K562 (cell line): ENCODE measurements at regions not wholly inside any gene's neighbourhood (a gene's known extent, or its start where the extent isn't known, plus 50 kb on each side); places are given as distances from the start of the nearest gene placed in this dataset.

Experiments
- ATAC-seq: fragments of 200-7000 bp; cut with Tn5 transposase; 3 replicates; pipeline ENCODE4 v1.9.1; 2020; ENCODE audit warnings: moderate library complexity
- BruUV-seq: library from RNA; stranded (reverse); fragments of 400-500 nt; replicated peaks from 2 replicates; lab custom pipeline; 2021; lab: Mats Ljungman, UMichigan
- CTCF ChIA-PET: fragments of 300-600 bp; formaldehyde crosslinking; extraction: SDS; loops from one replicate; lab custom pipeline; 2021; ENCODE audit warnings: low intra/inter-chr PET ratio; lab: Yijun Ruan, JAX
- POLR2A ChIA-PET: fragments of 300-600, 350-650 bp; sonication (Branson Sonifier 250); formaldehyde crosslinking; extraction: SDS; loops from one replicate; lab custom pipeline; 2021; ENCODE audit warnings: antibody characterized with exemption, inconsistent platforms; lab: Yijun Ruan, JAX
- DNase-seq, 4 experiments: peaks; one replicate each; pipeline versions ENCODE4 v3.0.0 to v3.0.0-alpha.2; 2011 to 2018; ENCODE audit warnings: low spot score in 3 of 4, mixed read lengths in 3 of 4; ENCODE audit errors: extremely low read depth in 1 of 4
- FAIRE-seq: peaks from 2 replicates; lab custom pipeline; 2011; peaks lifted over from hg19 to GRCh38; lab: Jason Lieb, UNC
- H2AFZ ChIP-seq: 2 replicates; pipeline ENCODE4 v1.6.0; 2011; ENCODE audit warnings: low read depth, low read length, control low read depth, inconsistent platforms
- H3K27ac ChIP-seq: fragments of 200-600 bp; 3 replicates; pipeline ENCODE4 v1.8.0; 2011; ENCODE audit warnings: low read depth, mild to moderate bottlenecking, control low read depth, inconsistent platforms, low read length, moderate library complexity, mixed read lengths; ENCODE audit errors: extremely low read depth
- H3K27me3 ChIP-seq, 2 experiments: fragments of 300-600 bp in 1 of 2; 2 replicates in 1 of 2; 3 replicates in 1 of 2; pipeline versions ENCODE4 v1.6.0 to v1.8.0; 2011; ENCODE audit warnings: inconsistent platforms in 2 of 2, low read length in 2 of 2, mild to moderate bottlenecking in 1 of 2, mixed read lengths in 1 of 2, moderate library complexity in 1 of 2; ENCODE audit not compliant: control insufficient read depth in 2 of 2, insufficient read depth in 2 of 2
- H3K36me3 ChIP-seq: fragments of 300-600 bp; 3 replicates; pipeline ENCODE4 v1.8.0; 2011; ENCODE audit warnings: mild to moderate bottlenecking, low read length, inconsistent platforms; ENCODE audit not compliant: control insufficient read depth, insufficient read depth
- H3K4me1 ChIP-seq, 2 experiments: fragments of 200-600 bp in 1 of 2; replicated peaks in 1 of 2; 2 replicates in 1 of 2; 3 replicates in 1 of 2; pipeline versions ENCODE4 v1.5.1 to v1.8.0; 2011; ENCODE audit warnings: inconsistent platforms in 2 of 2, low read length in 2 of 2, mild to moderate bottlenecking in 1 of 2, mixed read lengths in 1 of 2, moderate library complexity in 1 of 2; ENCODE audit not compliant: control insufficient read depth in 2 of 2, insufficient read depth in 2 of 2
- H3K4me2 ChIP-seq: 2 replicates; pipeline ENCODE4 v1.6.1; 2011; ENCODE audit warnings: low read length, control low read depth, inconsistent platforms, mixed read lengths; ENCODE audit not compliant: insufficient read depth
- H3K4me3 ChIP-seq: fragments of 200-600 bp; sonication (generic), shearing (Covaris generic); 2 replicates; pipeline ENCODE4 v1.5.1; 2016; ENCODE audit warnings: control low read depth, inconsistent platforms
- H3K79me2 ChIP-seq: fragments of 200-600 bp; 3 replicates; pipeline ENCODE4 v1.8.0; 2011; ENCODE audit warnings: low read length, inconsistent platforms; ENCODE audit not compliant: control insufficient read depth, insufficient read depth
- H3K9ac ChIP-seq, 2 experiments: 2 replicates each; pipeline versions ENCODE4 v1.6.0 to v1.6.1; 2011; ENCODE audit warnings: low read depth in 2 of 2, low read length in 2 of 2, control low read depth in 1 of 2, inconsistent platforms in 1 of 2, mild to moderate bottlenecking in 1 of 2, mixed read lengths in 1 of 2; ENCODE audit not compliant: insufficient read depth in 1 of 2
- H3K9me1 ChIP-seq: one replicate; pipeline ENCODE4 v1.6.0; 2011; ENCODE audit warnings: inconsistent platforms, mild to moderate bottlenecking, low read length, moderate library complexity; ENCODE audit not compliant: control insufficient read depth, insufficient read depth
- H3K9me3 ChIP-seq: replicated peaks from 2 replicates; pipeline ENCODE4 v1.5.1; 2011; ENCODE audit warnings: low read depth, low read length, inconsistent platforms; ENCODE audit not compliant: control insufficient read depth, insufficient read depth
- H4K20me1 ChIP-seq: replicated peaks from 2 replicates; pipeline ENCODE4 v1.6.1; 2011; ENCODE audit warnings: low read length, inconsistent platforms, mixed read lengths; ENCODE audit not compliant: control insufficient read depth, insufficient read depth
- ASH1L ChIP-seq: fragments of 450-650 bp; IDR thresholded peaks from 2 replicates; pipeline ENCODE4 v1.6.1; 2018; ENCODE audit warnings: borderline replicate concordance, mild to moderate bottlenecking, low read depth; ENCODE audit not compliant: partially characterized antibody
- ATF4 ChIP-seq: fragments of 450-650 bp; formaldehyde crosslinking; IDR thresholded peaks from 2 replicates; pipeline ENCODE4 v1.4.0; 2022; ENCODE audit warnings: mild to moderate bottlenecking, moderate library complexity
- CEBPB ChIP-seq: fragments of 450-650 bp; IDR thresholded peaks from 2 replicates; pipeline ENCODE4 v1.6.1; 2016; ENCODE audit warnings: missing genetic modification characterization, missing compliant biosample characterization
- KDM2B ChIP-seq: fragments of 250-450 bp; sonication (Bioruptor Pico); IDR thresholded peaks from 2 replicates; pipeline ENCODE4 v1.8.0; 2021; ENCODE audit warnings: mild to moderate bottlenecking, moderate library complexity
- L3MBTL2 ChIP-seq: fragments of 450-650 bp; IDR thresholded peaks from 2 replicates; pipeline ENCODE4 v1.6.1; 2016; ENCODE audit warnings: mild to moderate bottlenecking, moderate library complexity
- MAFF ChIP-seq: IDR thresholded peaks from 2 replicates; pipeline ENCODE4 v1.6.1; 2012; ENCODE audit warnings: low read length, improper control_type of control experiment
- MCM7 ChIP-seq, 2 experiments: fragments of 450-650 bp; IDR thresholded peaks; 2 replicates each; pipeline ENCODE4 v1.6.1; 2016 to 2018
- NUFIP1 ChIP-seq: fragments of 450-650 bp; IDR thresholded peaks from 2 replicates; pipeline ENCODE4 v1.6.1; 2018; ENCODE audit not compliant: partially characterized antibody
- PCBP2 ChIP-seq: fragments of 200-400 bp; formaldehyde crosslinking; IDR thresholded peaks from 2 replicates; pipeline ENCODE4 v1.6.1; 2018; ENCODE audit warnings: low read length, low read depth, mild to moderate bottlenecking, moderate library complexity; ENCODE audit not compliant: poor library complexity, severe bottlenecking
- POLR2B ChIP-seq: fragments of 450-650 bp; IDR thresholded peaks from 2 replicates; pipeline ENCODE4 v1.6.1; 2018; ENCODE audit warnings: low read depth; ENCODE audit not compliant: partially characterized antibody
- POU5F1 ChIP-seq: fragments of 150-350 bp; IDR thresholded peaks from 2 replicates; pipeline ENCODE4 v1.6.1; 2014; ENCODE audit warnings: borderline replicate concordance, low read length, low read depth, mild to moderate bottlenecking; ENCODE audit not compliant: partially characterized antibody
- RAD21 ChIP-seq, 2 experiments: fragments of 250-450 bp in 1 of 2; fragments of 450-650 bp in 1 of 2; sonication (Bioruptor Pico) in 1 of 2; formaldehyde crosslinking in 1 of 2; IDR thresholded peaks in 1 of 2; conservative IDR thresholded peaks in 1 of 2; 2 replicates each; pipeline versions ENCODE4 v1.4.0 to v1.8.0; 2020 to 2022; ENCODE audit warnings: mild to moderate bottlenecking in 2 of 2, moderate library complexity in 1 of 2
- RBFOX2 ChIP-seq: fragments of 200-400 bp; formaldehyde crosslinking; IDR thresholded peaks from 2 replicates; pipeline ENCODE4 v1.6.1; 2017; ENCODE audit warnings: low read depth, mild to moderate bottlenecking, low read length, moderate library complexity
- SAFB ChIP-seq: fragments of 200-400 bp; formaldehyde crosslinking; IDR thresholded peaks from 2 replicates; pipeline ENCODE4 v1.6.1; 2017; ENCODE audit warnings: low read depth, low read length, borderline replicate concordance
- ZBTB7A ChIP-seq: IDR thresholded peaks from 2 replicates; pipeline ENCODE4 v1.6.1; 2011; ENCODE audit warnings: low read depth, mild to moderate bottlenecking, low read length, moderate library complexity, borderline replicate concordance; ENCODE audit not compliant: control insufficient read depth
- ZBTB8A ChIP-seq: fragments of 450-650 bp; IDR thresholded peaks from 2 replicates; pipeline ENCODE4 v1.6.1; 2018; ENCODE audit warnings: mild to moderate bottlenecking, moderate library complexity; ENCODE audit not compliant: partially characterized antibody
- ZC3H11A ChIP-seq: IDR thresholded peaks from 2 replicates; pipeline ENCODE4 v1.6.1; 2012; ENCODE audit warnings: low read depth, low read length, improper control_type of control experiment
- ZKSCAN1 ChIP-seq: fragments of 150-350 bp; IDR thresholded peaks from 2 replicates; pipeline ENCODE4 v1.6.1; 2016; ENCODE audit warnings: low read depth, low read length
- ZNF134 ChIP-seq: fragments of 250-450 bp; sonication (Bioruptor Pico); conservative IDR thresholded peaks from 2 replicates; pipeline ENCODE4 v1.4.0; 2020
- WGBS: fragments of 100-300 bp; shearing (Covaris generic); methylation state at CpG from one replicate; pipeline ENCODE4 v1.1.6; 2016; ENCODE audit warnings: low coverage, mixed read lengths; ENCODE audit not compliant: insufficient coverage; ENCODE audit errors: missing lambda C conversion rate; 5-methylcytosine and 5-hydroxymethylcytosine counted together
- in situ Hi-C: fragments of 300-500 bp; cut with MboI; formaldehyde crosslinking; loops from 4 replicates; pipeline ENCODE4 v1.15.0; 2018; ENCODE audit warnings: inconsistent platforms, mixed read lengths
- intact Hi-C: fragments of 100-400 bp; cut with micrococcal nuclease; formaldehyde crosslinking; loops from 2 replicates; pipeline ENCODE4 v1.14.2; 2022

- no peak for FAIRE-seq
- DNase-seq: no peak
- Histone ChIP-seq H4K20me1 (no peaks in the 10 kb centered on the region), H3K27ac (no peak overlapping the region), H3K36me3 (no peaks in the 10 kb centered on the region), H3K4me2 (no peak overlapping the region), H2AFZ (no peak overlapping the region), H3K4me3 (no peak overlapping the region), H3K9me3 (no peaks in the 10 kb centered on the region), H3K9me1 (no peaks in the 10 kb centered on the region), H3K79me2 (no peaks in the 10 kb centered on the region), H3K27me3 (no peaks in the 10 kb centered on the region), H3K4me1 (no peaks in the 10 kb centered on the region), H3K9ac (no peak overlapping the region)
- ChIA-PET POLR2A (no interaction called here), CTCF (no interaction called here)
- no TSS peak for BruUV-seq
- WGBS: 0% methylated on average over 7 of the region's 7 CpGs
- in situ Hi-C loops (no loop called here), intact Hi-C loops (no loop called here)
- no peak for ATAC-seq
- TF ChIP-seq ZBTB8A (no peak), RAD21 (CRISPR knock-in tag; conservative IDR thresholded peaks at IDR 0.05 in 1 of 2, IDR thresholded peaks at IDR 0.05 in 1 of 2) (no peak), MAFF (no peak), MCM7 (IDR thresholded peaks at IDR 0.05) (no peak)
These were observed 473.2 kb downstream of the REEP3 start for GRCh38 chr10:63994371-63994770.

- in situ Hi-C loops (no loop called here), intact Hi-C loops (no loop called here)
- Histone ChIP-seq H2AFZ (no peak overlapping the region), H3K4me3 (no peak overlapping the region), H3K9me3 (no peaks in the 10 kb centered on the region), H3K27ac (no peak overlapping the region), H4K20me1 (no peaks in the 10 kb centered on the region), H3K27me3 (no peaks in the 10 kb centered on the region), H3K4me1 (no peaks in the 10 kb centered on the region), H3K9ac (no peak overlapping the region), H3K4me2 (no peak overlapping the region), H3K9me1 (no peaks in the 10 kb centered on the region), H3K36me3 (no peaks in the 10 kb centered on the region), H3K79me2 (no peaks in the 10 kb centered on the region)
- no peak for DNase-seq
- no peak for FAIRE-seq
- under 1% methylated on average over 8 of the region's 8 CpGs for WGBS
- ATAC-seq: no peak
- ChIA-PET POLR2A (no interaction called here), CTCF (no interaction called here)
- BruUV-seq: no TSS peak
- TF ChIP-seq ZC3H11A (no peak), CEBPB (tag) (no peak), POU5F1 (no peak), SAFB (no peak), ZBTB7A (no peak), ZNF134 (CRISPR knock-in tag) (no peak), POLR2B (no peak), ZKSCAN1 (no peak), RBFOX2 (no peak), ASH1L (no peak), L3MBTL2 (no peak), PCBP2 (no peak), NUFIP1 (no peak), ATF4 (CRISPR knock-in tag) (no peak), KDM2B (no peak)
These were observed 486.0 kb downstream of the REEP3 start for GRCh38 chr10:64007157-64007556.
